Astrocyte (in vitro differentiated cells and primary cell): ENCODE measurements at regions not wholly inside any gene's neighbourhood (a gene's known extent, or its start where the extent isn't known, plus 50 kb on each side); places are given as distances from the start of the nearest gene placed in this dataset.

Experiments used
- EZH2 ChIP-seq: IDR thresholded peaks from 2 replicates; pipeline ENCODE4 v1.6.1; 2012; ENCODE audit warnings: mild to moderate bottlenecking, low read length, inconsistent platforms; ENCODE audit not compliant: insufficient read depth
- TF ChIP-seq, protein P1 (sequence below): IDR thresholded peaks from 2 replicates; pipeline ENCODE4 v1.5.1; 2011; ENCODE audit warnings: low read depth, mild to moderate bottlenecking, inconsistent platforms, low read length, moderate library complexity; ENCODE audit not compliant: insufficient read depth

DNA sequence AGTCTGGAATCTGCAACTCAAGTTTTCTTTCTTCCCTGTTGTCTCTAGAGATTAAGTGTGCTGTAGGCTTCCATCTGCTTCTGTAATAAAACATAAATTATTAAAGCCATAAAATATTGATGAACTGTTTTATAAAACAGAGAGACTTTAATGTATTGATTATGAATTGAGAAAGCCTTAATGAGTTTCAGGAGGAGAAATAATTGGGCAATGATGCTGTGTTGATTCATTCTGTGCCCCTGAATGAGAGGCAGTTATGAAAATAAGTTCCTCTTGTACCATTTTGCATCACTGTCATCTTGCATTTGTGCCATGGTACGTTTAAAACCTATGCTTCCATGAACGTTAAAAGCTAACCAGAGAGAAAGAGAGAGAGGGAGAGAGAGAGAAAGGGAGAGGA, 194.1 kb upstream of the LARGE1 start:
- TF ChIP-seq, protein P1, sequence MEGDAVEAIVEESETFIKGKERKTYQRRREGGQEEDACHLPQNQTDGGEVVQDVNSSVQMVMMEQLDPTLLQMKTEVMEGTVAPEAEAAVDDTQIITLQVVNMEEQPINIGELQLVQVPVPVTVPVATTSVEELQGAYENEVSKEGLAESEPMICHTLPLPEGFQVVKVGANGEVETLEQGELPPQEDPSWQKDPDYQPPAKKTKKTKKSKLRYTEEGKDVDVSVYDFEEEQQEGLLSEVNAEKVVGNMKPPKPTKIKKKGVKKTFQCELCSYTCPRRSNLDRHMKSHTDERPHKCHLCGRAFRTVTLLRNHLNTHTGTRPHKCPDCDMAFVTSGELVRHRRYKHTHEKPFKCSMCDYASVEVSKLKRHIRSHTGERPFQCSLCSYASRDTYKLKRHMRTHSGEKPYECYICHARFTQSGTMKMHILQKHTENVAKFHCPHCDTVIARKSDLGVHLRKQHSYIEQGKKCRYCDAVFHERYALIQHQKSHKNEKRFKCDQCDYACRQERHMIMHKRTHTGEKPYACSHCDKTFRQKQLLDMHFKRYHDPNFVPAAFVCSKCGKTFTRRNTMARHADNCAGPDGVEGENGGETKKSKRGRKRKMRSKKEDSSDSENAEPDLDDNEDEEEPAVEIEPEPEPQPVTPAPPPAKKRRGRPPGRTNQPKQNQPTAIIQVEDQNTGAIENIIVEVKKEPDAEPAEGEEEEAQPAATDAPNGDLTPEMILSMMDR, result no peak
- no peak for TF ChIP-seq EZH2
